ENCODE measurements at regions not wholly inside any gene's neighbourhood (a gene's known extent, or its start where the extent isn't known, plus 50 kb on each side); places are given as distances from the start of the nearest gene placed in this dataset.

DNA sequence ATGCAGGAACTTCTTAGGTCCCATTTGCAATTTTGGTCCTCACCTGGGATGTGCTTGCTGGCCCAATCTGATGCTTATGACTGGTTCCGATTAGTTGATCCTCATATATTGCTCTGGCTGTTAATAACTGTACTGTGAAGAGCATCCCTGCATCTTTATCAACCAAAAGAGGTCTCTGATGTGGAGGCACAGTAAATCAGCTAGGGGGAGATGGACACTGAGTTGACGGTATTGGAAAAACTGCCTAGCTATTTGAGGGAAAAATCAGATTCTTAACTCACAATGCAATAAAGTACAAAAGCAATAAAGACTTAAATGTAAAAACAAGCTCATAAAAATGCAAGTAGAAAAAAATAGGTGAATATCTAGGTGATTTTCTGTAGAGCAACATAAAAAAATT is 188.0 kb upstream of the TCF4 start:
- TF ChIP-seq CTCF (IDR thresholded peaks at IDR 0.05): no peak
- no peak for TF ChIP-seq POLR2A (IDR thresholded peaks at IDR 0.05)

Data from prostate gland (tissue), 2 donors.